Thyroid gland (tissue), 4 donors: ENCODE measurements at regions not wholly inside any gene's neighbourhood (a gene's known extent, or its start where the extent isn't known, plus 50 kb on each side); places are given as distances from the start of the nearest gene placed in this dataset.

Experiments used
- POLR2A ChIP-seq, 2 donors: fragments of 450-650 bp; IDR thresholded peaks; one replicate each; pipeline ENCODE4 v1.6.1; 2017; ENCODE audit warnings: antibody characterized with exemption in 2 of 2, mild to moderate bottlenecking in 2 of 2, moderate library complexity in 1 of 2
- TF ChIP-seq, protein P1 (sequence below), 6 experiments: fragments of 200-600 bp in 3 of 6; fragments of 450-650 bp in 3 of 6; sonication (generic) in 3 of 6; IDR thresholded peaks; one replicate each; pipeline ENCODE4 v1.5.1; 2016 to 2019; ENCODE audit warnings: antibody characterized with exemption in 6 of 6, mild to moderate bottlenecking in 2 of 6, inconsistent platforms in 1 of 6, moderate library complexity in 1 of 6

DNA sequence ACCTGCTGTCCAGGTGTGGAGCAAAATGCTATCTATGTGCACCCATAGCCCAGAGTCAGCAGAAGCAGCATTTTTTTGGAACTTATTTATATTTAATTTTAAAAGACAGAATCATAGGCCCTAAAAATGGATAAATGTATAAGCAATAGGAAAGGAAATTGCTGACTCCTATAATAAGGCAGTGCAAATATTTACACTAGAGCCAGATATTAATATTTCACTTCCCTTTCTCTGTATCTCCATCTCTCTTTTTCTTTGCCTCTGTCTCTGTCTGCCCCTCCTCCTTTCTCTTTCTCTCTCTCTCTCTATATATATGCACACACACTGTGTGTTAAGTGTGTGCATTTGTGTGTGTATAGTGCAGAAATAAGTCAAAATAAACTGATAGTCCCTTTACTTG, 375.6 kb downstream of the SOX11 start:
- TF ChIP-seq, protein P1, sequence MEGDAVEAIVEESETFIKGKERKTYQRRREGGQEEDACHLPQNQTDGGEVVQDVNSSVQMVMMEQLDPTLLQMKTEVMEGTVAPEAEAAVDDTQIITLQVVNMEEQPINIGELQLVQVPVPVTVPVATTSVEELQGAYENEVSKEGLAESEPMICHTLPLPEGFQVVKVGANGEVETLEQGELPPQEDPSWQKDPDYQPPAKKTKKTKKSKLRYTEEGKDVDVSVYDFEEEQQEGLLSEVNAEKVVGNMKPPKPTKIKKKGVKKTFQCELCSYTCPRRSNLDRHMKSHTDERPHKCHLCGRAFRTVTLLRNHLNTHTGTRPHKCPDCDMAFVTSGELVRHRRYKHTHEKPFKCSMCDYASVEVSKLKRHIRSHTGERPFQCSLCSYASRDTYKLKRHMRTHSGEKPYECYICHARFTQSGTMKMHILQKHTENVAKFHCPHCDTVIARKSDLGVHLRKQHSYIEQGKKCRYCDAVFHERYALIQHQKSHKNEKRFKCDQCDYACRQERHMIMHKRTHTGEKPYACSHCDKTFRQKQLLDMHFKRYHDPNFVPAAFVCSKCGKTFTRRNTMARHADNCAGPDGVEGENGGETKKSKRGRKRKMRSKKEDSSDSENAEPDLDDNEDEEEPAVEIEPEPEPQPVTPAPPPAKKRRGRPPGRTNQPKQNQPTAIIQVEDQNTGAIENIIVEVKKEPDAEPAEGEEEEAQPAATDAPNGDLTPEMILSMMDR (IDR thresholded peaks at IDR 0.05): no peak
- TF ChIP-seq POLR2A (IDR thresholded peaks at IDR 0.05): no peak
